NOMO-1 treated with dmso at 0.1 percent for 144 hours (cell line): ENCODE measurements at regions not wholly inside any gene's neighbourhood (a gene's known extent, or its start where the extent isn't known, plus 50 kb on each side); places are given as distances from the start of the nearest gene placed in this dataset.

Source experiments
- DNase-seq: peaks from one replicate; lab custom pipeline; 2025; ENCODE audit not compliant: unreplicated experiment; lab: John Stamatoyannopoulos, UW

DNA sequence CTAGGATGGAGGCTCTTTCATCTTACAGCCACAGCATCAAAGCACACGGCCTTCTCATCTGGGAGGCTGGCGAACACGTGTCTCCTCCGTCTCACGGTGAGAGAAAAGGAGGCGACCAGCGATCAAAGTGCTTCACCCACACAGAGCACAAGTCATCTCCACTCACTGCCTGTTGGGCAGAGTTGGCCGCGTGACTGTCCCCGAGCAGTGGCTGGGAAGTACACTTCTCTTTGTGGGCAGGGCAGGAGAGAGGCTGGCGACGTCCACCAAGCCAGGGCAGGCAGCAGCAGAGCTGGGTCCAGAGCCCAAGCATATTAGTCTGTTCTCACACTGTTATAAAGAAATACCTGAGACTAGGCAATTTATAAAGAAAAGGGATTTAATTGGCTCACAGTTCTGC, 64.1 kb upstream of the FOXC1 start:
- DNase-seq: no peak

DNA sequence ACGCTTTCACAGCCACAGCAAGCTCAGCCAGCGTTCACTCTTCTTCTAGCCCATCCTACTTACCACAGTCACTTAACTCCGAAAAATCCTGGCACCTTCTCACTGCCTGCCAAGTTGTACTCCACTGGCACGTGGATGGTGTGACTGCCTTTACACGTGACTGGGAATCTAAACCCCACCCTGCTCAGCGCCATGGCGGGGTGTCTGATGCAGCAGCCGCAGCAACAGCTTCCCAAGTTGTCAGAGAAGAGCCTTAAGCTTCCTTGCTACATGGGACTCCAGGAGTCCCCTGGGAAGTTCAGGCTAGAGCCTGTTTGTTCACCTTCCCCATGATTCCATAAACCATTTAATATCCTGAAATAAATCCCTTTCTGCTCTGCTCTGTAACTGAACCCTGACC, 61.9 kb upstream of the FOXC1 start:
- no peak for DNase-seq

DNA sequence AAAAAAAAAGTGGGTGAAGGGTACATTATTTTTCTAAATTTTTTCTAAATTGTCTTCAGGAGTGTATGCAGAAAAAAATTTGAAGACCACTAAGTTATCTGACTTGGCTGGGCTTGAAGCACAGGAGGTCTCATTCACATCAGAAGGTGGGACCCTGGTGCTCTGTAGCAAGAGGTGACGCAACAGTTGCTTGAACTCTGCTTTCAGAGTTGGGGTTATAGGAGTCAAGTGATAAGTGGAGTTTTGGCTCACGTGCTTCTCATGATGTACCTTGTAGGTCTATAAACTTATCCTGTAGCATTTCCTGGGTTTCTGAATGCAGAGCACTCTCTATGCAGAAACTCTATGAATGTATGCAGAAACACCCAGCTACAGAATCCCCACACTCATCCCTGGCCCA, 58.5 kb upstream of the FOXC1 start:
- no peak for DNase-seq

DNA sequence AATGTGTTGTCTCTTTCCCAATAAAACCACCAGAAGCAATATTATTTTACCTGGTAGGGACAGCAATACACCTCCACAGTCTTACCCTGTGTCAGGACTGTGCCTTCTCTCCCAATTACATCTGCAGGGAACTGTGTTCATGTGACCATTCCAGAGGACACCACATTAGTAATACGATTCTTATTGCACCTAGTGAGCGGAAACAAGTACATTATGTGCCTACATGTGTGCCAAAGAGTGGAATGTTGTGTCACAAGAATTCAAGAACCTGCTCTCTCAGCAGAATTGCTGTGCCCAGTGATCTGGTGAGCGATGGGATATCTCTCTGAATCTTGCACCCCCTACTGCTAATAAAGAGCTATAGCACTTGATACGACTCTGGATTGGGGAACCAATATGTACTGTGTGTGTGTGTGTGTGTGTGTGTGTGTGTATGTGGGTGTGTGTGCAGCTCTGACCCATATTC, 57.4 kb upstream of the FOXC1 start:
- DNase-seq: no peak

DNA sequence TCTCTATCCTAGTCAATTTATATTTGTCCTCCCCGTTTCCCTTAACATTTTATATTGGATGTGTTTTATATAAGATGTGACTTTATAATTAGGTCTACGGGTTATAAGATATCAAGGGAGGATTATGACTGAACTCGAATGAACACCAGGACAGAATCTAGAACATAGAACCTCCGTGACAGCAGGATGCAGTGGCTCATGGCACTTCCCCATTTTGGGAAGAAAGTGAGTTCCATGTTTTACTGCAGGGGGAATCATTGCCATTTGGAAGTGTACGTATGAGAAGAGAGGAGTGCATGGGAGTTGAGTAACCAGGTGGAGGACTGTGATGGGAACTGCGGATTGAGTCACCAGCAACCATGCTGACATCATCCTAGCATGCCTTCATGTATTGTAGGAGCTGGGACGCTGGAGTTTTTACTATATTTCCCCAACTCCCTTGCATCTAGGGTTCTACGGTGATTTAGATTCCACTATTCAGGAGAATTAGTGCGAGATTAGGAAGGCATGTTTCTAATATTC, 56.1 kb upstream of the FOXC1 start:
- no peak for DNase-seq

DNA sequence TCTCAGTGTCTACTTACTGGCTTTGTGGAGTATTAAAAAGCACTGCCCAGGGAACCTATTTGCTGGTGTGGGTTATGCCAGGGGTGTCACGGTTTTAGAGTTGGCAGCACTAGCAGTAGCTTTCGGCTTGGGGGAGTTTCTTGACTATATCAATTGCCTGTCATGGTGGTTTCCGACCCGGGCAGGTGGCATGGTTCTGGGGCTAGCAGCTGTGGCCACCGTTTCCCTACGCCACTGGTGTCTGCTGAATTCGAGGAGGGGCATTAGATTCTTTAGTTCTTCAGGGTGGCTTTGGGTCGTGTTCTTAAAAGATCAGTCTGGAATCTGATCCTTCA, 55.6 kb upstream of the FOXC1 start:
- no peak for DNase-seq

DNA sequence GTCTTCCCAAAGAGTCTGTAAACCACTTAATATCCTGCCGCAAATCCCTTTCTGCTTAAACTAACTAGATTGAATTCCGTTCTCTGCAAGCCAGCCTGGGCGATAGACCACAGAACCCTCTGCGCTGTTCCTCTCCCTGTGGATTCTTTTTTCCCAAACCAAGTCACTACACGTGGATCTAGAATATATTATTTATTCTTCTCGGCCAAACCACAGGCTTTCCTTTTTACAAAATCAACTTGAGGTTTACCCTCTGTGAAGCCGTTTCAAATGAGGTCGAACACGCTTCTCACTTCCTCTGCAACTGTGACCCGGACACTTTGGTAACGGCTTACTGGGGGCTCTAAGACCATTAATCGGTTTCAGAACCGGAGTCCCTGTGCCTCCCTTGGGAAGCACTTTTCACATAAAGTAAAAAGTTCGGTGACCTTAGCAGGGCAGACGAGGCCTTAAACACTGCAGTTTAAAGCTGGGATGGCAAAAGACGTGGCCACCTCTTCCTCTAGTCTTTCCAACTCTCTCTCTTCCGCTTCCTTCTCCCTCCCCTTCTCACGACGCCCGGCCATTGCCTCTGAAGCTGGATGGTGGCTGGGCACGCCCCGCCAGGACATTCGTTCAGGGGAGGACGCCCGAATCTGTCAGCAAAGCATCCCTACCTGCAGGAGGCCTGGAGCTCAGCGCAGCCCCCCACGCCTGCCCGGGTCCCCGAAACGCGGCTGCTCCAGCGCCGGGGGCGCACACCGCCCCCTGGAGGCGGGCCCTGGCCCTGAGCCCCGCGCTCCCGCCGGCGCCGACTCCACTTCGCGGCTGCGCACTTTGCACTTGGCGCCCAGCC, 55.0 kb upstream of the FOXC1 start:
- peak; percentile 50 for DNase-seq

DNA sequence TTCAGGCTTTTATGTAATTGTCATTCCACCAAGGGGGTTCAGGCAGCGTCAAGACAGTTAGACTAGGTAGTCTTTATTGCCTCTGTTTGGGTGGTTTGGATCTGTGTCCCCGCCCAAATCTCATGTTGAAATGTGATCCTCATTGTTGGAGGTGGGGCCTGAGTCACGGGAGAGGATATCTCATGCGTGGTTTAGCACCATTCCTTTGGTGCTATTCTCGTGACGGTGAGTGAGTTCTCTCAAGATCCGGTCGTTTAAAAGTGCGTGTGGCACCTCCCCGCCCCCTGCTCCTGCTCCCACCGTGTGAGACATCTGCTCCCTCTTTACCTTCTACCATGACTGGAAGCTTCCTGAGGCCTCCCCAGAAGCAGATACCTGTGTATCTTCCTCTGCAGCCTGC, 51.3 kb upstream of the FOXC1 start:
- no peak for DNase-seq
